ENCODE measurements at regions not wholly inside any gene's neighbourhood (a gene's known extent, or its start where the extent isn't known, plus 50 kb on each side); places are given as distances from the start of the nearest gene placed in this dataset.

- CTCF ChIA-PET = no interaction called here
- in situ Hi-C loops (cut with HindIII; ENCODE audit: low pct_unique_long_range_greater_than_20kb, low sequenced_read_pairs) (no loop called here), intact Hi-C loops (cut with micrococcal nuclease; ENCODE audit: unreplicated experiment) (no loop called here)
- H3K27me3 ChIP-seq (ENCODE audit: control insufficient read depth, insufficient read depth, low read length) = peaks cover 2% of the 10 kb centered on the region
- no peak for ATAC-seq
- H3K4me3 ChIP-seq (ENCODE audit: low read depth in 2 of 2, low read length in 2 of 2) = no peak overlapping the region
- POLR2A ChIA-PET = no interaction called here
- no TSS peak for BruUV-seq (replicated peaks)
- TF ChIP-seq TCF7L2 (IDR thresholded peaks at IDR 0.05; ENCODE audit: low read depth, low read length) = no peak
- TF ChIP-seq REST (IDR thresholded peaks at IDR 0.05; ENCODE audit: insufficient read depth in 1 of 2, low read depth in 2 of 2, low read length in 1 of 2) = no peak
- no peak for TF ChIP-seq POLR2AphosphoS5 (IDR thresholded peaks at IDR 0.05; ENCODE audit: low read depth, low read length)
- no peak for TF ChIP-seq CTCF (IDR thresholded peaks at IDR 0.05)
- no peak for TF ChIP-seq SIN3A (IDR thresholded peaks at IDR 0.05; ENCODE audit: borderline replicate concordance, insufficient read depth, low read depth, low read length)
- no peak overlapping the region for H3K27ac ChIP-seq (ENCODE audit: low read length)
- no peaks in the 10 kb centered on the region for H3K36me3 ChIP-seq (ENCODE audit: control insufficient read depth, insufficient read depth, low read length)
- no peak for DNase-seq (ENCODE audit: low read depth, low spot score)
- no peaks in the 10 kb centered on the region for H3K9me3 ChIP-seq (ENCODE audit: control insufficient read depth, insufficient read depth, low read depth, low read length)
- no peaks in the 10 kb centered on the region for H3K4me1 ChIP-seq (ENCODE audit: control insufficient read depth, insufficient read depth, low read length)
These were observed 131.1 kb upstream of the OPCML start for GRCh38 chr11:133663135-133663985.

GRCh38 chr11:133661846-133662245 lies 129.5 kb upstream of the OPCML start:
- ChIA-PET CTCF (no interaction called here), POLR2A (no interaction called here)
- no peak for ATAC-seq
- no peak for DNase-seq (ENCODE audit: low read depth, low spot score)
- no peak for TF ChIP-seq SIN3A (IDR thresholded peaks at IDR 0.05; ENCODE audit: borderline replicate concordance, insufficient read depth, low read depth, low read length)
- TF ChIP-seq CTCF (IDR thresholded peaks at IDR 0.05) = no peak
- no peak for TF ChIP-seq REST (IDR thresholded peaks at IDR 0.05; ENCODE audit: insufficient read depth in 1 of 2, low read depth in 2 of 2, low read length in 1 of 2)
- TF ChIP-seq TCF7L2 (IDR thresholded peaks at IDR 0.05; ENCODE audit: low read depth, low read length) = no peak
- no peak for TF ChIP-seq POLR2AphosphoS5 (IDR thresholded peaks at IDR 0.05; ENCODE audit: low read depth, low read length)
- BruUV-seq (replicated peaks) = no TSS peak
- H3K9me3 ChIP-seq (ENCODE audit: control insufficient read depth, insufficient read depth, low read depth, low read length) = no peaks in the 10 kb centered on the region
- intact Hi-C loops (cut with micrococcal nuclease; ENCODE audit: unreplicated experiment) = no loop called here
- in situ Hi-C loops (cut with HindIII; ENCODE audit: low pct_unique_long_range_greater_than_20kb, low sequenced_read_pairs) = no loop called here
- H3K36me3 ChIP-seq (ENCODE audit: control insufficient read depth, insufficient read depth, low read length) = no peaks in the 10 kb centered on the region
- H3K27ac ChIP-seq (ENCODE audit: low read length) = no peak overlapping the region
- H3K27me3 ChIP-seq (ENCODE audit: control insufficient read depth, insufficient read depth, low read length) = peaks cover 2% of the 10 kb centered on the region
- no peak overlapping the region for H3K4me3 ChIP-seq (ENCODE audit: low read depth in 2 of 2, low read length in 2 of 2)
- no peaks in the 10 kb centered on the region for H3K4me1 ChIP-seq (ENCODE audit: control insufficient read depth, insufficient read depth, low read length)

Measured in Panc1 (cell line).